ENCODE measurements at regions not wholly inside any gene's neighbourhood (a gene's known extent, or its start where the extent isn't known, plus 50 kb on each side); places are given as distances from the start of the nearest gene placed in this dataset.

- TF ChIP-seq EZH2 (IDR thresholded peaks at IDR 0.05; ENCODE audit: borderline replicate concordance, low read length): no peak
- TF ChIP-seq, protein P1, sequence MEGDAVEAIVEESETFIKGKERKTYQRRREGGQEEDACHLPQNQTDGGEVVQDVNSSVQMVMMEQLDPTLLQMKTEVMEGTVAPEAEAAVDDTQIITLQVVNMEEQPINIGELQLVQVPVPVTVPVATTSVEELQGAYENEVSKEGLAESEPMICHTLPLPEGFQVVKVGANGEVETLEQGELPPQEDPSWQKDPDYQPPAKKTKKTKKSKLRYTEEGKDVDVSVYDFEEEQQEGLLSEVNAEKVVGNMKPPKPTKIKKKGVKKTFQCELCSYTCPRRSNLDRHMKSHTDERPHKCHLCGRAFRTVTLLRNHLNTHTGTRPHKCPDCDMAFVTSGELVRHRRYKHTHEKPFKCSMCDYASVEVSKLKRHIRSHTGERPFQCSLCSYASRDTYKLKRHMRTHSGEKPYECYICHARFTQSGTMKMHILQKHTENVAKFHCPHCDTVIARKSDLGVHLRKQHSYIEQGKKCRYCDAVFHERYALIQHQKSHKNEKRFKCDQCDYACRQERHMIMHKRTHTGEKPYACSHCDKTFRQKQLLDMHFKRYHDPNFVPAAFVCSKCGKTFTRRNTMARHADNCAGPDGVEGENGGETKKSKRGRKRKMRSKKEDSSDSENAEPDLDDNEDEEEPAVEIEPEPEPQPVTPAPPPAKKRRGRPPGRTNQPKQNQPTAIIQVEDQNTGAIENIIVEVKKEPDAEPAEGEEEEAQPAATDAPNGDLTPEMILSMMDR (IDR thresholded peaks at IDR 0.05; ENCODE audit: low read length): no peak
- Histone ChIP-seq H3F3A (ENCODE audit: insufficient read depth, low read length) (no peaks in the 10 kb centered on the region), H3K27me3 (ENCODE audit: insufficient read depth, low read length) (no peaks in the 10 kb centered on the region), H3K79me2 (ENCODE audit: insufficient read depth, low read length) (no peaks in the 10 kb centered on the region), H3K9ac (ENCODE audit: low read length) (no peak overlapping the region), H3K9me2 (ENCODE audit: low read depth, low read length) (no peaks in the 10 kb centered on the region), H3K27ac (ENCODE audit: low read depth, low read length, poor library complexity, severe bottlenecking) (no peak overlapping the region), H3K9me3 (ENCODE audit: low read length) (no peaks in the 10 kb centered on the region), H2AFZ (ENCODE audit: low read length) (no peak overlapping the region), H3K4me2 (ENCODE audit: low read length) (no peak overlapping the region), H3K36me3 (ENCODE audit: insufficient read depth, low read length) (no peaks in the 10 kb centered on the region), H3K4me3 (ENCODE audit: low read depth, low read length, poor library complexity, severe bottlenecking) (no peak overlapping the region), H3K4me1 (ENCODE audit: insufficient read depth, low read length, severe bottlenecking) (no peaks in the 10 kb centered on the region), H4K20me1 (ENCODE audit: insufficient read depth, low read length) (no peaks in the 10 kb centered on the region)
These were observed 74.3 kb upstream of the VCX2 start for GRCh38 chrX:8245411-8245810.

- H3K9me3 ChIP-seq (ENCODE audit: low read length): no peaks in the 10 kb centered on the region
- H3K9me2 ChIP-seq (ENCODE audit: low read depth, low read length): no peaks in the 10 kb centered on the region
- H3K27ac ChIP-seq (ENCODE audit: low read depth, low read length, poor library complexity, severe bottlenecking): no peak overlapping the region
- no peak overlapping the region for H3K4me3 ChIP-seq (ENCODE audit: low read depth, low read length, poor library complexity, severe bottlenecking)
- H3K36me3 ChIP-seq (ENCODE audit: insufficient read depth, low read length): no peaks in the 10 kb centered on the region
- no peaks in the 10 kb centered on the region for H3K79me2 ChIP-seq (ENCODE audit: insufficient read depth, low read length)
- no peaks in the 10 kb centered on the region for H4K20me1 ChIP-seq (ENCODE audit: insufficient read depth, low read length)
- H3K27me3 ChIP-seq (ENCODE audit: insufficient read depth, low read length): no peaks in the 10 kb centered on the region
- H3K4me1 ChIP-seq (ENCODE audit: insufficient read depth, low read length, severe bottlenecking): no peaks in the 10 kb centered on the region
- H3K9ac ChIP-seq (ENCODE audit: low read length): no peak overlapping the region
- H2AFZ ChIP-seq (ENCODE audit: low read length): no peak overlapping the region
- H3F3A ChIP-seq (ENCODE audit: insufficient read depth, low read length): no peaks in the 10 kb centered on the region
- TF ChIP-seq, protein P1 (IDR thresholded peaks at IDR 0.05; ENCODE audit: low read length): no peak
- TF ChIP-seq EZH2 (IDR thresholded peaks at IDR 0.05; ENCODE audit: borderline replicate concordance, low read length): no peak
- H3K4me2 ChIP-seq (ENCODE audit: low read length): no peak overlapping the region
These were observed 82.0 kb upstream of the VCX2 start for GRCh38 chrX:8253096-8253495.

- Histone ChIP-seq H3K9me2 (ENCODE audit: low read depth, low read length) (no peaks in the 10 kb centered on the region), H3F3A (ENCODE audit: insufficient read depth, low read length) (no peaks in the 10 kb centered on the region), H3K4me3 (ENCODE audit: low read depth, low read length, poor library complexity, severe bottlenecking) (no peak overlapping the region), H3K9ac (ENCODE audit: low read length) (no peak overlapping the region), H3K9me3 (ENCODE audit: low read length) (no peaks in the 10 kb centered on the region), H3K36me3 (ENCODE audit: insufficient read depth, low read length) (no peaks in the 10 kb centered on the region), H3K27me3 (ENCODE audit: insufficient read depth, low read length) (no peaks in the 10 kb centered on the region), H3K4me1 (ENCODE audit: insufficient read depth, low read length, severe bottlenecking) (no peaks in the 10 kb centered on the region), H3K79me2 (ENCODE audit: insufficient read depth, low read length) (no peaks in the 10 kb centered on the region), H4K20me1 (ENCODE audit: insufficient read depth, low read length) (no peaks in the 10 kb centered on the region), H2AFZ (ENCODE audit: low read length) (no peak overlapping the region), H3K27ac (ENCODE audit: low read depth, low read length, poor library complexity, severe bottlenecking) (no peak overlapping the region), H3K4me2 (ENCODE audit: low read length) (no peak overlapping the region)
- no peak for TF ChIP-seq EZH2 (IDR thresholded peaks at IDR 0.05; ENCODE audit: borderline replicate concordance, low read length)
- TF ChIP-seq, protein P1 (IDR thresholded peaks at IDR 0.05; ENCODE audit: low read length): no peak
These were observed 83.3 kb upstream of the VCX2 start for GRCh38 chrX:8254401-8254800.
